HG03196 (cell line): ENCODE measurements at regions not wholly inside any gene's neighbourhood (a gene's known extent, or its start where the extent isn't known, plus 50 kb on each side); places are given as distances from the start of the nearest gene placed in this dataset.

Experiments
- ATAC-seq: cut with Tn5 transposase; IDR thresholded peaks from one replicate; pipeline ENCODE4 v1.9.1; 2021; ENCODE audit not compliant: unreplicated experiment

- no peak for ATAC-seq
These were observed 95.9 kb downstream of the MACIR start for GRCh38 chr5:103354446-103354845.

- ATAC-seq, result no peak
These were observed 95.0 kb downstream of the MACIR start for GRCh38 chr5:103353581-103353980.

GRCh38 chr5:103347716-103348423 is 89.3 kb downstream of the MACIR start:
- ATAC-seq, result no peak

- no peak for ATAC-seq
These were observed 87.7 kb downstream of the MACIR start for GRCh38 chr5:103346162-103346748.

DNA sequence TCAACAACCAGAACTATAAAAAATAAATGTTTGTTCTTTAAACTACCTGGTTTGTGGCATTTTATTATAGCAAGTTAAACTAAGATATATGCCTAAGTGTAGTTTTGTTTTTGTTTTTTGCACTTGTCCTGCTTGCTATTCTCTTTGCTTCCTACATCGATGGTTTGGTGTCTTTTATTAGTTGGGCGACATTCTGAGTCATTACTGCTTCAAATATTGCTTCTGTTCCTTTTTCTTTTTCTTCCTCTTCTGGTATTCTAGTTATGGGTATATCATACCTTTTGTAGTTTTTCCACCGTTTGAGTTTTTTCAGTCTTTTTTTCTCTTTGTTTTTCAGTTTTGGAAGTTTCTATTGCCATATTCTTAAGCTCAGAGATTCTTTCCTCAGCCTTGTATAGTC is 86.9 kb downstream of the MACIR start:
- no peak for ATAC-seq

GRCh38 chr5:103340717-103341388 is 82.3 kb downstream of the MACIR start:
- ATAC-seq, result peak; percentile 99

GRCh38 chr5:103340132-103340531 is 81.6 kb downstream of the MACIR start:
- no peak for ATAC-seq

DNA sequence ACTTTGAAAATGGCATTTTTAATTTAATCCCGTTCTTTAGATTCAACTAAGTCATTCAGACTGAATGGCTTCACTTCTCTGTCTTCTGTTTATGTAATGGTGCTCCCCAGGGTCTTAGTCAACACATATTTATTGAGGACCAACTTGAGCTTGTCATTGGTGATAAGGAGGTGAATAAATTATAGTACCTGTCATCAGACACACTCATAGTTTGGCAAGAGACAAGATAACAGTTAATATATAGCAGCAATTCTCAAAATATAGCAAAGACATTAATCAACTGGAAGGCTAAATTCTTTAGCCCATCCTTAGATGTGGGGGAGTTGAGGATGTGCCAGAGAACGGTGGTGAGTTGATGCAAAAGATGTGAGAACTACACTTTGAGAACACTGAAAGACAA is 78.4 kb downstream of the MACIR start:
- no peak for ATAC-seq

- ATAC-seq, result no peak
These were observed 74.8 kb downstream of the MACIR start for GRCh38 chr5:103333376-103333775.

GRCh38 chr5:103330875-103331274 is 72.3 kb downstream of the MACIR start:
- no peak for ATAC-seq
